GM18505 (cell line): ENCODE measurements at regions not wholly inside any gene's neighbourhood (a gene's known extent, or its start where the extent isn't known, plus 50 kb on each side); places are given as distances from the start of the nearest gene placed in this dataset.

Experiments
- ATAC-seq: cut with Tn5 transposase; IDR thresholded peaks from one replicate; pipeline ENCODE4 v1.9.1; 2021; ENCODE audit not compliant: unreplicated experiment
- POLR2A ChIP-seq: IDR thresholded peaks from 4 replicates; pipeline ENCODE4 v1.6.1; 2011; ENCODE audit warnings: borderline replicate concordance; ENCODE audit not compliant: insufficient read depth, insufficient read length; ENCODE audit errors: extremely low read depth

DNA sequence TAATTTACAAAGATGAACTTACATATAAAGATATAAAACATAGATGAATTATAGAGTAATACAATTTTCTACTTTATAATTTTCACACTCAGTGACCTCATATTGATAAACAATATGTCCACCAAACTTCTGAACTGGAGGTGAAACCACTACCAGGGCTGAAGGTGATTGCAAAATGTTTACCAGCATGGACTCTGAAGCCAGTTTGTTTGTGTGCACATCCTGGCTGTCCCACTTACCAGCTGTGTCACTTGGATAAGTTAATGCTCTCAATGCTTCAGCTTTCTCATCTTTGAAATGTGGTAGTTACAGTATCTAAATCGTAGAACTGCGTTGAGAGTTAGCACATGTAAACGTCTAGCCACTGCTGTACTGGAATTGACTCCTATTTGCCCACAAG, 392.6 kb downstream of the HNRNPD start:
- TF ChIP-seq POLR2A, result no peak
- ATAC-seq, result no peak

DNA sequence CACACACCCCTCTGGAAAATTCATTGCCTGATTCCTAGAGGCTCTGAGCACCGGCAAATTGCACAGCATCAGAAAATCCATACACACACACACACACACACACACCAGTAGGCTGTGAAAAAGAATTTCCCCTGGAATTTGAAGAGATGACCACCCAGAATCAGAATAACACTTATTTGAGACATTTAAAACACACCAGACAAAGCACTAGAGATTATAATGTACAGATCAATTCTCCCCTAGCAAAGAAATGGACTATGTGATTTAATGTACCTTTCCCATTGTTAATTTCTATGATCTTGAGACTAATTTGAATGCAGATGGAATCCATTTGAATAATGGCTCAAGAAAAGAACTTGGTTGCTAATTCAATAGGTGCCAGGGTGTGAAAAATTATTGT, 399.3 kb downstream of the HNRNPD start:
- no peak for TF ChIP-seq POLR2A

DNA sequence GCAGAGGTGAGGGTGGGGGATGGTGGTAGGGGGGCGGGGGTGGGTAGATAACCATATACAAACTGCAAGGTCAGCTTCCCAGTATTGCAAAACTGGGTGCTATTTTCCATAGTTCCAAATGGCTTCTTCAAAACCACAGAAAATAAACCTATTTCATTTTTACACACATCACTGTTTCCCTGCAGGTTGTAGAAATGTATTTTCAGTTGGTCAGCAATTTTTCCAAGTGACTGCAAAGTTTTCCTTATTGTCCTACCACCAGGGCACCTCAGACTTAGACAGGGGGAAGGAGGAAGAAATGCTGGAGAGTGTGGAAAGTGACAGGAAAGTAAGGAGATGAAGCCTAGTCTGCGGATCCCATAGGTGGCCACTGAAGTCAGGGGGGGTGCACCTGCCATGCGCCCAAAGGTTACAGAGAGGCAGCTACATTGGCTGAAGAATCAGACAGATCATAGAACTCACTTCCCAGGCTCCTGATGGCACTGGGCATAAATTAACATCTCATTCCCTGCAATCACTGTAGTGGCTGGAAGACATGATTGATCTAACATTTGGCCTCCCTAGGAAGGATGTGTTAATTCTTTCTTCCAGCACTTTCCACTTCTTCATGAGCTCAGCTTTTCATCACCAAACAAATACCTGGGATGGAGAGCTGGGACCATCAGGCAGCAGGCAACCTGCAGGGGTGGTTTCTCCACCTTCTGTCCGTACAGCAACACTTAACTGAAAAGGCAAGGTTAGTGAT, 402.0 kb downstream of the HNRNPD start:
- no peak for ATAC-seq
- TF ChIP-seq POLR2A, result no peak

More for the DNA sequence above, 399.3 kb downstream of the HNRNPD start:
- ATAC-seq, result no peak

DNA sequence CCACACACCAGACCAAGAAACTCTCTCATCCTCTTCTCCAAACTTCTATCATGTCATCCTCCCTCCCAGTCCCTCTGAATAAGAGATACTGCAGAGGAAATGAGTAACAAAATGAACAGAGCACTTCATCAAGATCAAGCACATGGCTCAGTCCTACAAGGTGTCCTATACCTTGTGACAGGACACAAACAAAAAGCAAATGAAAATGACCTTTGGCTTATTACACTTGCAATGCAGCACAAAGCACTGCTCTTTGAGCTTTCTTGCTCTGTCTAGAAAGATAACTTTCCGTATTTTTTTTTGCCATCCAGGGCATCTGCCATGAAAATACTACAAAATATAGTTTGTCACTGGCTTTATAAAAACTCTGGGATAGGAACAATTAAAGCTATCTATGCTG, 402.7 kb downstream of the HNRNPD start:
- TF ChIP-seq POLR2A, result no peak
- ATAC-seq, result no peak

DNA sequence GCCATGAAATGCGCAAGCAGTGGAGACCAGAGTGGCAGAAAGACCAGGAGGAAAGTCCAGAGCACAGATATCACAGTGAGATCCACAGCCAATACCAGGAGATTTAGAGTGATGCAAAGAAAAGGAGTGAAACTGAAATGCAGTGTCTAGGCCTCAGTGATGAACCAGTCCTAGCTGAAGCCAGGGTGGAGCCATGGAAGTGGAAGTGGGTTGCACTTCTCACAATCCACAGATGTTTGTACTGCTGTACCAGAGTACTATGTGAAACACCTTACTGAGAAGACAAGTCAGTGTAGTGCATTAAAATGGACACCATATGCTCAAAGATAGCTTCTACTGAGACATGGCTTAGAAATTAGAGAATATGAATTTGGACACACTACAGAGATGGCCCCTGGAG, 403.3 kb downstream of the HNRNPD start:
- TF ChIP-seq POLR2A, result no peak
- ATAC-seq, result no peak

DNA sequence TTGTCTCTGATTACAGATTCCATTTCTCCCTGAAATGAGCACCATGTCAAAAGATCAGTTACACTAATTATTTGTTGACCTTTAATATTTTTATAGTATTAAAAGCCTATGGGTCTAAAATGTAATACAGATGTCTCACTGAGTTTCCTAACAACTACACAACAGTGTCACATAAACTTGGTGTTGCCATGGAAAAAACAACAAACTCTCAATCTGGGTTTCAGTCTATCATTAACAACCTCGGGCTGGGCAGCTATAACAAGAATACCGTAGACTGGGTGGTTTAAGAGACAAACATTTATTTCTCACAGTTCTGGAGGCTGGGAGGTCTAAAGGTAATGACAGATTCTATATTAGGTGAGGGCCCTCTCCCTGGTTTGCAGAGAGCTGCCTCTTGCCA, 407.1 kb downstream of the HNRNPD start:
- no peak for TF ChIP-seq POLR2A
- no peak for ATAC-seq

DNA sequence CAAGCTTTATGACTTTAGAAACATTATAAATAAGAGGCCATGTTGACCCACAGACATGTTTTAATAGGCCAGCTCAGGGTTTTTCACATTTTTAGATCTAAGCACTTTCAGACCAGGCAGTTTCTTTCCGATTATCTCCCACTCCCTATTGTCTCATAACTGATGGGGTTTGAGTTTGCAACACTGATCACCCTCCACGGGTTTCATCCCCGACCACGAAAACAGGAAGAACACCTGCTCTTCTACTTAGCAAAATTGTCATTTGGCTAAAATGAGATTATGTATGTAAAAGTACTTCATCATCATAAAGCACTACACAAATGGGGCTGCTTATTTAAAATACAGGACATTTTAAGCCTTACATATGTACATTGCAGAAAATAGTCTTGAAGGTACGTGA, 407.9 kb downstream of the HNRNPD start:
- TF ChIP-seq POLR2A, result no peak
- ATAC-seq, result no peak

DNA sequence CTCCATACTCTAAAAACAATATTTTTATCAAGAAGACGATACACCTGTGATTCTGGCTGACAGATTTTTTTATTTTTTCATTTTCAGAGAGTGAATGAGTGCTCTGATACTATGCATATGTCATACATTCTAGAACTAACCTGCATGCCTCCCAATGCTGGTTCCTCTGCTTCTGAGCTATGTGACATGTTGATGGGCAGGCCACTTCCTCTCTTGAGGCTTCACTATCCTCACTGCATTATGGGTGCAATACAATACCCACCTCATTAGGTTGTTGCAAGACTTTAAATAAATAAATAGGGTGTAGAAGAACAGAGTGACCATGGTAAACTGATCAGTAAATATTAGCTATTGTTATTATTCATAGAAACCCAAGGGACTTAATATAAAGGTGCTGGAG, 408.3 kb downstream of the HNRNPD start:
- no peak for TF ChIP-seq POLR2A
- no peak for ATAC-seq

DNA sequence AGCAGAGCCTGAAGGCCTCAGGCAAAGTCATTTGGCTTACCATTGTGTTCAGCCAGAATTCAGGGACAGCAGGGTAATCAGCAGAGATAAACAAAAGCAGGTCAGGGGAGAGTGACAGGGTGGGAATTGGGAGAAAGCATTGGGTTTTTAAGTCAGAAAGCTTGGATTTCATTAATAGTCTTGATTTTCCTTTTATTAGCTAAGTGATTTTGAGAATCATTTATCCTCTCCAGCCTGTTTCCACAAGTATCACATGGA, 410.1 kb downstream of the HNRNPD start:
- ATAC-seq, result no peak
- TF ChIP-seq POLR2A, result no peak

DNA sequence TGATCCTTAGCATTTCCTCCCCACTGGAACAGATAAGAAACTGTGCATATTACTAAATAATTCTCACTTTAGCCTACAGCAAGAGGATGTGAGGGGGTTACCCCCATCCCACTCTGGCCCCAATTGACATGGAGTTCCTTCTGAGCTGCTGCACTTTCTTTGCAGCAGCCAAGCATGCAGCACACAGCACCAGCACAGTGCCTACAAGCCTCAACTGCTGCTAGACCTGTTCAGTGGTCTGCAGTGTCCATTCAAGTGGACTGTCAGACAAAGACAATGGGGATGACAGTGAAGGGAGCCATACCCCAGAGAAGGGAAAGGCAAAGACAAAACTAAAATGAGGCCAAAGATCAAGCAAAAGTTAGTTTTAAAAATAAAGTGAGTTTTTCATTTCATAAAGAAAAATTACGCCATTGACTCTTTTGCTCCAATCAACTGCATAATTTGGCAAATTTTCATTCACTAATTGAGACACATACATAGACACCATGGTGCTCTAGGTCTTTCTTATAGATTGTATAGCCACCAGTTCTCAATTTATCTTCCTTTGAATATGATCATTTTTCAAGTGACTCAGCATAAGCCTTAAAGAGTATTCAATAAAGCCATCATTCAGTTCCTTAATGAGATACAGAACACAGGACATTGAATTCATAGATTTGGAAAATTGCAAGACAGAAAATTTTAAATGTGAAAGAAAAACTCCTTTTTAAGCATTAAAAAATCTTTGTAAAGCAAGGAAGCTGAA, 410.6 kb downstream of the HNRNPD start:
- ATAC-seq, result no peak
- no peak for TF ChIP-seq POLR2A

DNA sequence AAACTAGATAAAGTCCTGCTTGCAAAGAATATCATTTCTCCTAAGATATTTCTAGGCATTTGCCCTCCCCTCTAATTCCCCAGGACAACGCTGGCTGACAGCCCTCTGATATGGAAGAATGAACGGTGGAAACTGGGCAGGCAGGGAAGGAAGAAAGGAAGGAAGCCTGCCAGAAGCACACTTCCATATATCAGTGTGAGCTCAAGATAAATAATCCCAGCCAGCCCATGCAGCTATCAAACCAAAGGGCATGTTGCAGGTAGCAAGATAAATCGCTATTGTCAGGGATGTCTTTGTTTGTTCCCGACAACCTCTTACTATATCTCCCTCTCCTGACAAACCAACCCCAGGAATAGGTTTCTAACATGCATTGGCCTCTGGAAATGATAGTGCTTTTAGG, 412.8 kb downstream of the HNRNPD start:
- TF ChIP-seq POLR2A, result no peak
- no peak for ATAC-seq

DNA sequence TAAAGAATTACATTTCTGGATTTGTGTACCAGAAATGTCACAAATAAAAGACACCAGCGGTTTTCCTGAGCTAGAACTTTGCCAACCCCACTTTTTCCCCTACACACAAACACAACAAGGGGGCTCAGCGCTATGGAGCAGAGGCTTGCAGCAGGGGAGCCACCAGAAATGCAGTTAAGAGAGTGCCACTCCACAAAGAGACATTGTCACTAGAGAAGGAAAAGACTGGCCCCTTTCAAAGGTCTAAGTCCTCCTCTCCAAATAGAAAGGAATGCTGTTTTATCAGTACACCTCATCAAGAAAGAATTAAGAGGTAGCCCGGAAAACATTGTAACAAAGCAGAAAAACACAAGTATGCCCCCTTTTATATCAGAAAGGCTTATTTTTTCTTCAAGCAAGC, 419.5 kb downstream of the HNRNPD start:
- no peak for TF ChIP-seq POLR2A
- ATAC-seq, result no peak

DNA sequence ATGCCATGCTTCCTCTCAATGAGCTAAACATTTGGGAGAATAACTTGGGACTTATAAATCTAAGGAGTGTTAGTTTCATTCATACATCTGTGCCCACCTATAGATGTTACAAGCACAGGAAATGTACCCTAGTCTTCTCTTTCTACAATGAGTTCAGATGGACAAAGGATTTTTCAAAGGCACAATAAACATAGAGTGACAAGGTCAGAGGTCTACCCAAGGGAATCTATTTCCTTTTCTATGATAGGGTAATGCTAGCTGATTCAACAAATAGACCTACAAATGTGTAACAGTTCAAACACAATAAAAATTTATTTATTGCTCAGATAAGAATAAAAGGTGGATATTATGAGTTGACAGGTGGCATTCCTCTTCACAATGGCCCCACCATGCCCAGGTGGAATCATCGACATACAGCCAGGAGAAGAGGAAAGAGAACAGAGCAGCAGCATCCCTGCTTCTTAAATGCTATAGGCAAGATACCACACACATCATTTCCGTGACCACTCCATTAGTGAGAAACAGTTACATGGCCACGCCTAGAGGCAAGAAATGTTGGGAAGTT, 421.8 kb downstream of the HNRNPD start:
- TF ChIP-seq POLR2A, result no peak
- no peak for ATAC-seq

DNA sequence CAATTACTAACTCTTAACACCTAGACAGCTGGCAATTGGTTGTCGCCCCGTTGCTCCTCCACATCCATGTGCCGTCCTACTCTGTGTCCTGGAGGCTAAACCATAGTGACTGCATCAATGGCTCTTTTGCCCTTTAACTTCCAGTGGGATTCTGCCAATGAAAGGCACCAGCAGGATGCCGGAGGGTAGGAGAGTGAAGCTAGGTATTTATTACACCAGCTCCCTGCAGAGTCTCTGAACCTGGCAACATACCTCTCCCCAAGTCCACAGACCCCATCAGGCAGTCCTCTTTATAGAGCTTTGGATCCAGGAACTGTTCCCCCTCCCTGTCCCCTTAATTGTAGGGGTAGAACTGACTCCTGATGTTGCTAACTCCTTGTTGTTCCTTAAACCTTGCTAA, 426.8 kb downstream of the HNRNPD start:
- ATAC-seq, result no peak
- no peak for TF ChIP-seq POLR2A

DNA sequence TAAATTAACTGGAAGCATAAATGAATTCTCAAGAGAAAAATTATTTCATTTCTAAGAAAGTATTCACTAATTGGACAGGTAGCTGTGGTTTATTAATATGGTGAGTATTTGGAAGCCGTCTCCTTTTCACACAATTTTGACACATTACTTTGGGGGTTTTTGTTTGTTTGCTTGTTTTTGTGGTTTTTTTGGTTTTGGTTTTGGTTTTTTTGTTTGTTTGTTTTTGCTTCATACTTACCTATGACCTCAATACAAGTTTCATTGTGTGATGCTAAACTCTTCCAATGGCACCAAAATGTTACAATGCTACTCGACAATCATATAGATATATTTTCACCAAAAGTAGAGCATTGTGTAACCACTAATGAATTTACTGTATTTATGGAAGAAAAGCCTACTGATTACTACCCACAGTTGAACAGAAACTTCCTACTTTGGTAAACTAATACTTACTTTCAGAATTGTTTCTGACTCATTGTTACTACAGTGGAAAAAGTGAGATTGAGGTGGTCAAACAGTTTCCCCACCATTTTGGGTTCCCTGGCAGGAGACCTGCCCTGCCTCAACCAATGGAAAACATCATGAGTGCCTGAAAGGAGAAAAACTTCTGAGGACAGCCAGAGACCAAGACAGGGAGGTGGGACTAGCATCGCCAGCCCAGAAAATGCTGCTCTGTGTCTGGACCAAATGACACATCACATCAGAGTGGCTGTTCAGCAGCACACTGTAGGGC, 443.1 kb downstream of the HNRNPD start:
- no peak for TF ChIP-seq POLR2A
- no peak for ATAC-seq

DNA sequence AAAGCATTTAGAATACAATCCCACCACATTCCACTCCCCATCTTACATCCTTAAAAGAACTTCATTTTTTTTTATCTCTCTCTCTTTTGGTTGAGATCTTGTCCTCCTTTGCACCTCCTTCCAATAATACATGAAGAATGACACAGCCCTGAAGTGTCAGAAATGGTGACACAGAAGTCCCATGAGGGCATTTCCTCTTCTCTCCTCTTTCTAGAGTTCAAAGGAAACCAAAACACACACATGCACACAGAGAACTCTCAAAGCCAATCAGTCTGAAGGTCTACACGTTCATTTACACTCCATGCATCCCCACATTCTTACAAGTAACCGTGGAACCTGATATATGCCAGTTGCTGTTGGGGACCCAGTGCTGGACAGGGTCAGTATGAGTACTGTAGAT, 450.7 kb downstream of the HNRNPD start:
- TF ChIP-seq POLR2A, result no peak
- no peak for ATAC-seq
